ENCODE measurements at regions not wholly inside any gene's neighbourhood (a gene's known extent, or its start where the extent isn't known, plus 50 kb on each side); places are given as distances from the start of the nearest gene placed in this dataset.

- H3K9me3 ChIP-seq, result no peaks in the 10 kb centered on the region
- no peaks in the 10 kb centered on the region for H3K27me3 ChIP-seq (replicated peaks; ENCODE audit: control insufficient read depth, insufficient read depth, low read length)
- peaks cover 7% of the 10 kb centered on the region for H3K4me1 Mint-ChIP-seq (ENCODE audit: low read depth, unreplicated experiment)
- H3K36me3 Mint-ChIP-seq (ENCODE audit: insufficient read depth, unreplicated experiment), result no peaks in the 10 kb centered on the region
- DNase-seq, result no peak
- BruUV-seq (replicated peaks), result no TSS peak
- ChIA-PET CTCF (no interaction called here), POLR2A (no interaction called here)
- H3K9me3 Mint-ChIP-seq (ENCODE audit: unreplicated experiment), result peaks cover 10% of the 10 kb centered on the region
- H3K27me3 Mint-ChIP-seq (ENCODE audit: insufficient read depth, unreplicated experiment), result no peaks in the 10 kb centered on the region
- no peak overlapping the region for H3K4me3 Mint-ChIP-seq (ENCODE audit: unreplicated experiment)
- no peak for TF ChIP-seq CTCF (IDR thresholded peaks at IDR 0.05; ENCODE audit: insufficient read depth in 1 of 2, low read depth in 1 of 2, low read length in 1 of 2, severe bottlenecking in 1 of 2, unreplicated experiment in 1 of 2)
- H3K4me1 ChIP-seq, result no peaks in the 10 kb centered on the region
- intact Hi-C loops (cut with micrococcal nuclease; ENCODE audit: unreplicated experiment), result no loop called here
- H3K27ac Mint-ChIP-seq (ENCODE audit: unreplicated experiment), result no peak overlapping the region
- H3K4me3 ChIP-seq (ENCODE audit: low read depth, low read length), result no peak overlapping the region
- H3K36me3 ChIP-seq (ENCODE audit: control insufficient read depth, insufficient read depth, low read length), result no peaks in the 10 kb centered on the region
Measured at GRCh38 chr6:15147827-15148226, 98.0 kb upstream of the JARID2 start.

- ChIA-PET CTCF (no interaction called here), POLR2A (no interaction called here)
- H3K27ac Mint-ChIP-seq (ENCODE audit: unreplicated experiment), result no peak overlapping the region
- H3K4me1 Mint-ChIP-seq (ENCODE audit: low read depth, unreplicated experiment), result peaks cover 7% of the 10 kb centered on the region
- no peaks in the 10 kb centered on the region for H3K9me3 ChIP-seq
- no TSS peak for BruUV-seq (replicated peaks)
- TF ChIP-seq CTCF (IDR thresholded peaks at IDR 0.05; ENCODE audit: insufficient read depth in 1 of 2, low read depth in 1 of 2, low read length in 1 of 2, severe bottlenecking in 1 of 2, unreplicated experiment in 1 of 2), result no peak
- H3K4me3 ChIP-seq (ENCODE audit: low read depth, low read length), result no peak overlapping the region
- intact Hi-C loops (cut with micrococcal nuclease; ENCODE audit: unreplicated experiment), result no loop called here
- H3K27me3 Mint-ChIP-seq (ENCODE audit: insufficient read depth, unreplicated experiment), result no peaks in the 10 kb centered on the region
- no peaks in the 10 kb centered on the region for H3K36me3 Mint-ChIP-seq (ENCODE audit: insufficient read depth, unreplicated experiment)
- no peak overlapping the region for H3K4me3 Mint-ChIP-seq (ENCODE audit: unreplicated experiment)
- no peaks in the 10 kb centered on the region for H3K27me3 ChIP-seq (replicated peaks; ENCODE audit: control insufficient read depth, insufficient read depth, low read length)
- H3K36me3 ChIP-seq (ENCODE audit: control insufficient read depth, insufficient read depth, low read length), result no peaks in the 10 kb centered on the region
- peaks cover 10% of the 10 kb centered on the region for H3K9me3 Mint-ChIP-seq (ENCODE audit: unreplicated experiment)
- DNase-seq, result no peak
- no peaks in the 10 kb centered on the region for H3K4me1 ChIP-seq
Measured at GRCh38 chr6:15148356-15148946, 97.4 kb upstream of the JARID2 start.

GRCh38 chr6:15150207-15150606, 95.7 kb upstream of the JARID2 start:
- Histone ChIP-seq H3K9me3 (no peaks in the 10 kb centered on the region), H3K4me3 (ENCODE audit: low read depth, low read length) (no peak overlapping the region), H3K27me3 (replicated peaks; ENCODE audit: control insufficient read depth, insufficient read depth, low read length) (no peaks in the 10 kb centered on the region), H3K4me1 (no peaks in the 10 kb centered on the region), H3K36me3 (ENCODE audit: control insufficient read depth, insufficient read depth, low read length) (no peaks in the 10 kb centered on the region)
- BruUV-seq (replicated peaks), result no TSS peak
- ChIA-PET POLR2A (no interaction called here), CTCF (no interaction called here)
- Mint-ChIP-seq H3K36me3 (ENCODE audit: insufficient read depth, unreplicated experiment) (no peaks in the 10 kb centered on the region), H3K27ac (ENCODE audit: unreplicated experiment) (no peak overlapping the region), H3K4me1 (ENCODE audit: low read depth, unreplicated experiment) (peaks cover 7% of the 10 kb centered on the region), H3K9me3 (ENCODE audit: unreplicated experiment) (no peaks in the 10 kb centered on the region), H3K4me3 (ENCODE audit: unreplicated experiment) (no peak overlapping the region), H3K27me3 (ENCODE audit: insufficient read depth, unreplicated experiment) (no peaks in the 10 kb centered on the region)
- intact Hi-C loops (cut with micrococcal nuclease; ENCODE audit: unreplicated experiment), result no loop called here
- DNase-seq, result no peak
- no peak for TF ChIP-seq CTCF (IDR thresholded peaks at IDR 0.05; ENCODE audit: insufficient read depth in 1 of 2, low read depth in 1 of 2, low read length in 1 of 2, severe bottlenecking in 1 of 2, unreplicated experiment in 1 of 2)

All from Caco-2 (cell line).